HEK293 (cell line): ENCODE measurements at regions not wholly inside any gene's neighbourhood (a gene's known extent, or its start where the extent isn't known, plus 50 kb on each side); places are given as distances from the start of the nearest gene placed in this dataset.

Experiments used
- ZBTB17 ChIP-seq: fragments of 450-650 bp; formaldehyde crosslinking; IDR thresholded peaks from 2 replicates; pipeline ENCODE4 v1.5.1; 2016; ENCODE audit warnings: missing biosample characterization, missing genetic modification characterization
- ZNF292 ChIP-seq: fragments of 450-650 bp; formaldehyde crosslinking; IDR thresholded peaks from 2 replicates; pipeline ENCODE4 v1.5.1; 2016; ENCODE audit warnings: low read depth, missing biosample characterization, missing genetic modification characterization, borderline replicate concordance
- ZNF391 ChIP-seq: fragments of 450-650 bp; formaldehyde crosslinking; IDR thresholded peaks from 2 replicates; pipeline ENCODE4 v1.5.1; 2016; ENCODE audit warnings: low read depth, missing biosample characterization, missing genetic modification characterization, borderline replicate concordance
- TF ChIP-seq, protein P1 (sequence below): fragments of 450-650 bp; formaldehyde crosslinking; IDR thresholded peaks from 2 replicates; pipeline ENCODE4 v1.5.1; 2016; ENCODE audit warnings: missing biosample characterization, missing genetic modification characterization
- TF ChIP-seq, protein P2 (sequence below): fragments of 450-650 bp; formaldehyde crosslinking; IDR thresholded peaks from 2 replicates; pipeline ENCODE4 v1.5.1; 2016; ENCODE audit warnings: missing biosample characterization, missing genetic modification characterization

DNA sequence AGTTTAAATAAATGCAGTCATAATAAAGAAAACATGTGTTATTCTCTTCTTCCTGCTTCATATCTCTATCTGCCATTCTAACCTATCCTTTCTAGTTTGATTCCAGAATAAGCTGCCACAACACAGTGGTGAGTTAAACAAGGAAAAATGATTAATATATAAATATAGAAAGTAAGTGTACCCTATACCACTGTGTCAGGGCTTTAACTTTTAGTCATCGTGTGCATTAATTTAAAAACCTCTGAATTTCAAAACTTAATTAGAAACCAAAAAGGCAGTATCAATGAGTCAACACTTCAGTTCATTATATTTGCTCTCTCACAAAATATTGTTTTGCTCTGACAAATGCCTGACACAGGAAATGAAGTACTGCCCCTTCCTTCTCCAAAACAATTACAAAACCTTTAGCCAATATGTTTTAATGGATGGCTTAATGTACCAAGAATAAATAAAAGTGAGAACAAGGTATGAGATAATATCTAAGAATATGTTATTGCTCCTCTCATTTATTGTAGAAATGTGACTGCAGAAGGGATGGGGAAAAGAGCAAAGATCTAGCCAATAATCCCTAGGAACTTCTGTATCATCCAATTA, 634.8 kb downstream of the KCNT2 start:
- TF ChIP-seq, protein P1, sequence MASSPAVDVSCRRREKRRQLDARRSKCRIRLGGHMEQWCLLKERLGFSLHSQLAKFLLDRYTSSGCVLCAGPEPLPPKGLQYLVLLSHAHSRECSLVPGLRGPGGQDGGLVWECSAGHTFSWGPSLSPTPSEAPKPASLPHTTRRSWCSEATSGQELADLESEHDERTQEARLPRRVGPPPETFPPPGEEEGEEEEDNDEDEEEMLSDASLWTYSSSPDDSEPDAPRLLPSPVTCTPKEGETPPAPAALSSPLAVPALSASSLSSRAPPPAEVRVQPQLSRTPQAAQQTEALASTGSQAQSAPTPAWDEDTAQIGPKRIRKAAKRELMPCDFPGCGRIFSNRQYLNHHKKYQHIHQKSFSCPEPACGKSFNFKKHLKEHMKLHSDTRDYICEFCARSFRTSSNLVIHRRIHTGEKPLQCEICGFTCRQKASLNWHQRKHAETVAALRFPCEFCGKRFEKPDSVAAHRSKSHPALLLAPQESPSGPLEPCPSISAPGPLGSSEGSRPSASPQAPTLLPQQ (tag by site-specific recombination): no peak
- TF ChIP-seq ZNF292 (tag by site-specific recombination) (no peak), ZBTB17 (tag by site-specific recombination) (no peak), ZNF391 (tag by site-specific recombination) (no peak)
- TF ChIP-seq, protein P2, sequence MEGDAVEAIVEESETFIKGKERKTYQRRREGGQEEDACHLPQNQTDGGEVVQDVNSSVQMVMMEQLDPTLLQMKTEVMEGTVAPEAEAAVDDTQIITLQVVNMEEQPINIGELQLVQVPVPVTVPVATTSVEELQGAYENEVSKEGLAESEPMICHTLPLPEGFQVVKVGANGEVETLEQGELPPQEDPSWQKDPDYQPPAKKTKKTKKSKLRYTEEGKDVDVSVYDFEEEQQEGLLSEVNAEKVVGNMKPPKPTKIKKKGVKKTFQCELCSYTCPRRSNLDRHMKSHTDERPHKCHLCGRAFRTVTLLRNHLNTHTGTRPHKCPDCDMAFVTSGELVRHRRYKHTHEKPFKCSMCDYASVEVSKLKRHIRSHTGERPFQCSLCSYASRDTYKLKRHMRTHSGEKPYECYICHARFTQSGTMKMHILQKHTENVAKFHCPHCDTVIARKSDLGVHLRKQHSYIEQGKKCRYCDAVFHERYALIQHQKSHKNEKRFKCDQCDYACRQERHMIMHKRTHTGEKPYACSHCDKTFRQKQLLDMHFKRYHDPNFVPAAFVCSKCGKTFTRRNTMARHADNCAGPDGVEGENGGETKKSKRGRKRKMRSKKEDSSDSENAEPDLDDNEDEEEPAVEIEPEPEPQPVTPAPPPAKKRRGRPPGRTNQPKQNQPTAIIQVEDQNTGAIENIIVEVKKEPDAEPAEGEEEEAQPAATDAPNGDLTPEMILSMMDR (tag by site-specific recombination): no peak
